Smooth muscle cell (in vitro differentiated cells): ENCODE measurements at regions not wholly inside any gene's neighbourhood (a gene's known extent, or its start where the extent isn't known, plus 50 kb on each side); places are given as distances from the start of the nearest gene placed in this dataset.
"Not testable (repeated sequence)": the region's sequence is repeated elsewhere in the genome, so short reads cannot be mapped to it uniquely, and the experiment has no call there.

ENCODE experiments used
- DNase-seq: peaks from one replicate; lab custom pipeline; 2025; ENCODE audit not compliant: unreplicated experiment; lab: John Stamatoyannopoulos, UW
- H2AFZ ChIP-seq: fragments of 200-600 bp; sonication (generic); 2 replicates; pipeline ENCODE4 v1.6.0; 2016; ENCODE audit warnings: antibody characterized with exemption, low read depth, mild to moderate bottlenecking
- H3F3A ChIP-seq: fragments of 200-600 bp; sonication (generic); 2 replicates; pipeline ENCODE4 v1.6.0; 2017; ENCODE audit warnings: antibody characterized with exemption, low read depth
- H3K27ac ChIP-seq: fragments of 200-600 bp; sonication (generic); 2 replicates; pipeline ENCODE4 v1.5.1; 2016; ENCODE audit warnings: low read depth, mild to moderate bottlenecking
- H3K27me3 ChIP-seq: fragments of 200-600 bp; sonication (generic); 2 replicates; pipeline ENCODE4 v1.6.1; 2016; ENCODE audit warnings: low read depth, mild to moderate bottlenecking
- H3K36me3 ChIP-seq: fragments of 200-600 bp; sonication (generic); 2 replicates; pipeline ENCODE4 v1.5.1; 2016; ENCODE audit warnings: low read depth
- H3K4me1 ChIP-seq: fragments of 200-600 bp; sonication (generic); 2 replicates; pipeline ENCODE4 v1.5.1; 2016; ENCODE audit warnings: low read depth
- H3K4me2 ChIP-seq: fragments of 200-600 bp; sonication (generic); 2 replicates; pipeline ENCODE4 v1.6.0; 2016; ENCODE audit warnings: mild to moderate bottlenecking
- H3K4me3 ChIP-seq: fragments of 200-600 bp; sonication (generic); 2 replicates; pipeline ENCODE4 v1.5.1; 2016; ENCODE audit warnings: mild to moderate bottlenecking
- H3K79me2 ChIP-seq: fragments of 200-600 bp; sonication (generic); 2 replicates; pipeline ENCODE4 v1.6.0; 2016; ENCODE audit warnings: low read depth, mild to moderate bottlenecking
- H3K9ac ChIP-seq: fragments of 200-600 bp; sonication (generic); 2 replicates; pipeline ENCODE4 v1.6.0; 2016; ENCODE audit warnings: low read depth
- H3K9me3 ChIP-seq: fragments of 200-600 bp; sonication (generic); replicated peaks from 2 replicates; pipeline ENCODE4 v1.5.1; 2016; ENCODE audit warnings: low read depth
- H4K20me1 ChIP-seq: fragments of 200-600 bp; sonication (generic); 2 replicates; pipeline ENCODE4 v1.6.0; 2016; ENCODE audit warnings: low read depth
- WGBS: methylation state at CpG from one replicate; pipeline ENCODE4 v1.1.7; 2016; ENCODE audit warnings: low lambda C conversion rate; 5-methylcytosine and 5-hydroxymethylcytosine counted together
- TF ChIP-seq, protein P1 (sequence below): fragments of 200-600 bp; sonication (generic); IDR thresholded peaks from 2 replicates; pipeline ENCODE4 v1.5.1; 2017; ENCODE audit warnings: borderline replicate concordance, mild to moderate bottlenecking, antibody characterized with exemption; ENCODE audit not compliant: insufficient read depth, poor library complexity, severe bottlenecking

- not testable (repeated sequence) for H3K27me3 ChIP-seq, H2AFZ ChIP-seq, H3F3A ChIP-seq, H3K9me3 ChIP-seq, H4K20me1 ChIP-seq, H3K36me3 ChIP-seq, H3K79me2 ChIP-seq, H3K9ac ChIP-seq, H3K27ac ChIP-seq, DNase-seq, H3K4me1 ChIP-seq
- H3K4me2 ChIP-seq = peak overlapping the region; percentile 17
- 92% methylated on average over 2 of the region's 2 CpGs for WGBS
- peak overlapping the region; percentile 24 for H3K4me3 ChIP-seq
Measured at GRCh38 chr5:130897181-130897536, 267.9 kb downstream of the HINT1 start.

DNA sequence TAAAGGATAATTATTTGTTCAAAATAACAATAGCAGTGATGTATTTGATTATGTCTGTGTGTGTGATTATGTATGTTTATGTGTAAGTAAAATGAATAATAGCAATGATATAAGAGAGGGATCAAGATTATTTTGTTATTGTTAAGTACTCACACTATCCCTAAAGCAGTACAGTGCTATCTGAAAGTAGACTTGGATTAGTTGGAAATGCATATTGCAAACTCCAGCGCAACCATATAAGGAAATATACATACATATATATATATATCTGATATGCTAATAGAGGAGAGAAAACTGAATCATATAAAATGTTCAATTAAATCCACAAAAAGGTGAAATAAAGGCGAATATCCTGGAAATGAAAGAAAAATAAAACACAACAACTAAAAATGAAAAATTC lies 268.4 kb downstream of the HINT1 start:
- no peak overlapping the region for H2AFZ ChIP-seq
- H3K27ac ChIP-seq = no peak overlapping the region
- WGBS = 90% methylated on average over 2 of the region's 2 CpGs
- H3K27me3 ChIP-seq = no peaks in the 10 kb centered on the region
- no peak overlapping the region for H3K9ac ChIP-seq
- H3K9me3 ChIP-seq = no peaks in the 10 kb centered on the region
- H3K4me3 ChIP-seq = no peak overlapping the region
- H3F3A ChIP-seq = no peaks in the 10 kb centered on the region
- H3K4me1 ChIP-seq = no peaks in the 10 kb centered on the region
- no peaks in the 10 kb centered on the region for H3K36me3 ChIP-seq
- no peaks in the 10 kb centered on the region for H3K79me2 ChIP-seq
- no peak for DNase-seq
- H4K20me1 ChIP-seq = no peaks in the 10 kb centered on the region
- TF ChIP-seq, protein P1, sequence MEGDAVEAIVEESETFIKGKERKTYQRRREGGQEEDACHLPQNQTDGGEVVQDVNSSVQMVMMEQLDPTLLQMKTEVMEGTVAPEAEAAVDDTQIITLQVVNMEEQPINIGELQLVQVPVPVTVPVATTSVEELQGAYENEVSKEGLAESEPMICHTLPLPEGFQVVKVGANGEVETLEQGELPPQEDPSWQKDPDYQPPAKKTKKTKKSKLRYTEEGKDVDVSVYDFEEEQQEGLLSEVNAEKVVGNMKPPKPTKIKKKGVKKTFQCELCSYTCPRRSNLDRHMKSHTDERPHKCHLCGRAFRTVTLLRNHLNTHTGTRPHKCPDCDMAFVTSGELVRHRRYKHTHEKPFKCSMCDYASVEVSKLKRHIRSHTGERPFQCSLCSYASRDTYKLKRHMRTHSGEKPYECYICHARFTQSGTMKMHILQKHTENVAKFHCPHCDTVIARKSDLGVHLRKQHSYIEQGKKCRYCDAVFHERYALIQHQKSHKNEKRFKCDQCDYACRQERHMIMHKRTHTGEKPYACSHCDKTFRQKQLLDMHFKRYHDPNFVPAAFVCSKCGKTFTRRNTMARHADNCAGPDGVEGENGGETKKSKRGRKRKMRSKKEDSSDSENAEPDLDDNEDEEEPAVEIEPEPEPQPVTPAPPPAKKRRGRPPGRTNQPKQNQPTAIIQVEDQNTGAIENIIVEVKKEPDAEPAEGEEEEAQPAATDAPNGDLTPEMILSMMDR = no peak
- H3K4me2 ChIP-seq = no peak overlapping the region

GRCh38 chr5:130893006-130893405 lies 272.1 kb downstream of the HINT1 start:
- Histone ChIP-seq H3K27me3 (no peaks in the 10 kb centered on the region), H3K79me2 (no peaks in the 10 kb centered on the region), H3K4me3 (no peak overlapping the region), H3F3A (no peaks in the 10 kb centered on the region), H3K4me1 (no peaks in the 10 kb centered on the region), H4K20me1 (no peaks in the 10 kb centered on the region), H3K4me2 (no peak overlapping the region), H2AFZ (no peak overlapping the region), H3K36me3 (no peaks in the 10 kb centered on the region), H3K27ac (no peak overlapping the region), H3K9me3 (no peaks in the 10 kb centered on the region), H3K9ac (no peak overlapping the region)
- WGBS = 82% methylated on average over 1 of the region's 1 CpG
- no peak for DNase-seq
- TF ChIP-seq, protein P1 = no peak

- H3K79me2 ChIP-seq = no peaks in the 10 kb centered on the region
- TF ChIP-seq, protein P1 = no peak
- 84% methylated on average over 2 of the region's 2 CpGs for WGBS
Measured at GRCh38 chr5:130890610-130891009, 274.4 kb downstream of the HINT1 start.

More at GRCh38 chr5:130890610-130891009, 274.4 kb downstream of the HINT1 start:
- no peaks in the 10 kb centered on the region for H3F3A ChIP-seq
- no peak overlapping the region for H3K9ac ChIP-seq
- H3K9me3 ChIP-seq = no peaks in the 10 kb centered on the region
- H3K27ac ChIP-seq = no peak overlapping the region
- H3K36me3 ChIP-seq = no peaks in the 10 kb centered on the region
- no peaks in the 10 kb centered on the region for H4K20me1 ChIP-seq
- peaks cover 4% of the 10 kb centered on the region for H3K4me1 ChIP-seq
- no peak overlapping the region for H3K4me2 ChIP-seq
- DNase-seq = no peak
- no peak overlapping the region for H2AFZ ChIP-seq
- no peak overlapping the region for H3K4me3 ChIP-seq
- H3K27me3 ChIP-seq = no peaks in the 10 kb centered on the region
